Liver (tissue), 8 donors: ENCODE measurements at regions not wholly inside any gene's neighbourhood (a gene's known extent, or its start where the extent isn't known, plus 50 kb on each side); places are given as distances from the start of the nearest gene placed in this dataset.

Experiments used
- DNase-seq: peaks from one replicate; pipeline ENCODE4 v3.0.0-alpha.2; 2017; ENCODE audit warnings: low spot score
- H3K27ac ChIP-seq, 2 donors: one replicate each; pipeline ENCODE4 v1.7.0; 2013; ENCODE audit warnings: inconsistent platforms in 2 of 2, low read length in 2 of 2, control low read depth in 1 of 2, low read depth in 1 of 2, mild to moderate bottlenecking in 1 of 2
- H3K27me3 ChIP-seq, 4 donors: one replicate each; pipeline versions ENCODE4 v1.6.1 to v1.7.0; 2013; ENCODE audit warnings: low read length in 3 of 4, inconsistent platforms in 1 of 4, mild to moderate bottlenecking in 1 of 4, moderate library complexity in 1 of 4; ENCODE audit not compliant: control insufficient read depth in 4 of 4, insufficient read depth in 4 of 4
- H3K36me3 ChIP-seq, 4 donors: one replicate each; pipeline versions ENCODE4 v1.6.1 to v1.7.0; 2013; ENCODE audit warnings: low read length in 3 of 4, mild to moderate bottlenecking in 3 of 4, low read depth in 1 of 4, moderate library complexity in 1 of 4; ENCODE audit not compliant: control insufficient read depth in 4 of 4, insufficient read depth in 3 of 4
- H3K4me1 ChIP-seq, 4 donors: one replicate each; pipeline versions ENCODE4 v1.6.1 to v1.7.0; 2013; ENCODE audit warnings: low read length in 3 of 4, mild to moderate bottlenecking in 3 of 4, moderate library complexity in 1 of 4; ENCODE audit not compliant: control insufficient read depth in 4 of 4, insufficient read depth in 4 of 4
- H3K4me3 ChIP-seq, 3 donors: one replicate each; pipeline versions ENCODE4 v1.6.1 to v1.7.0; 2013; ENCODE audit warnings: low read length in 3 of 3, control low read depth in 1 of 3, low read depth in 1 of 3, mild to moderate bottlenecking in 1 of 3
- H3K9ac ChIP-seq, 2 donors: one replicate each; pipeline ENCODE4 v1.7.0; 2013; ENCODE audit warnings: low read length in 2 of 2, mild to moderate bottlenecking in 2 of 2, moderate library complexity in 2 of 2, control low read depth in 1 of 2, low read depth in 1 of 2
- H3K9me3 ChIP-seq, 4 donors: one replicate each; pipeline versions ENCODE4 v1.6.1 to v1.7.0; 2013; ENCODE audit warnings: low read length in 3 of 4; ENCODE audit not compliant: control insufficient read depth in 4 of 4
- FOXA1 ChIP-seq: IDR thresholded peaks from 2 replicates; pipeline ENCODE4 v1.6.1; 2016; ENCODE audit warnings: antibody characterized with exemption
- GABPA ChIP-seq, 2 donors: IDR thresholded peaks in 1 of 2; conservative IDR thresholded peaks in 1 of 2; 2 replicates each; pipeline ENCODE4 v1.6.1; 2016; ENCODE audit warnings: antibody characterized with exemption in 2 of 2, mild to moderate bottlenecking in 1 of 2, moderate library complexity in 1 of 2
- HNF4A ChIP-seq, 2 donors: conservative IDR thresholded peaks; 2 replicates each; pipeline ENCODE4 v1.6.1; 2016; ENCODE audit warnings: antibody characterized with exemption in 2 of 2, mild to moderate bottlenecking in 2 of 2
- HNF4G ChIP-seq: IDR thresholded peaks from 2 replicates; pipeline ENCODE4 v1.6.1; 2016; ENCODE audit warnings: antibody characterized with exemption
- JUND ChIP-seq, 2 donors: IDR thresholded peaks; 2 replicates each; pipeline ENCODE4 v1.6.1; 2016; ENCODE audit warnings: antibody characterized with exemption in 2 of 2
- MAX ChIP-seq: IDR thresholded peaks from 2 replicates; pipeline ENCODE4 v1.6.1; 2016; ENCODE audit warnings: antibody characterized with exemption
- NR2F2 ChIP-seq: IDR thresholded peaks from 2 replicates; pipeline ENCODE4 v1.6.1; 2016; ENCODE audit warnings: antibody characterized with exemption
- REST ChIP-seq: IDR thresholded peaks from 2 replicates; pipeline ENCODE4 v1.6.1; 2016; ENCODE audit warnings: antibody characterized with exemption, mild to moderate bottlenecking
- SP1 ChIP-seq: IDR thresholded peaks from 2 replicates; pipeline ENCODE4 v1.6.1; 2018; ENCODE audit warnings: antibody characterized with exemption, mild to moderate bottlenecking
- YY1 ChIP-seq: IDR thresholded peaks from 2 replicates; pipeline ENCODE4 v1.6.1; 2016; ENCODE audit warnings: antibody characterized with exemption, mild to moderate bottlenecking
- WGBS: extraction: QIAGEN DNeasy Blood & Tissue Kit; methylation state at CpG from one replicate; pipeline ENCODE4 v1.1.7; 2013; 5-methylcytosine and 5-hydroxymethylcytosine counted together
- TF ChIP-seq, protein P1 (sequence below): IDR thresholded peaks from 2 replicates; pipeline ENCODE4 v1.6.1; 2016; ENCODE audit warnings: antibody characterized with exemption
- TF ChIP-seq, protein P2 (sequence below): fragments of 150-350 bp; IDR thresholded peaks from 2 replicates; pipeline ENCODE4 v1.5.1; 2017; ENCODE audit warnings: improper control_type of control experiment, low read depth, low read length; ENCODE audit not compliant: missing input control
- TF ChIP-seq, protein P3 (sequence below): IDR thresholded peaks from 2 replicates; pipeline ENCODE4 v1.6.1; 2016; ENCODE audit warnings: antibody characterized with exemption
- donor health status: healthy.
- donor health status: healthy.
- donor health status: healthy.
- donor health status: healthy.
- donor health status: healthy.

DNA sequence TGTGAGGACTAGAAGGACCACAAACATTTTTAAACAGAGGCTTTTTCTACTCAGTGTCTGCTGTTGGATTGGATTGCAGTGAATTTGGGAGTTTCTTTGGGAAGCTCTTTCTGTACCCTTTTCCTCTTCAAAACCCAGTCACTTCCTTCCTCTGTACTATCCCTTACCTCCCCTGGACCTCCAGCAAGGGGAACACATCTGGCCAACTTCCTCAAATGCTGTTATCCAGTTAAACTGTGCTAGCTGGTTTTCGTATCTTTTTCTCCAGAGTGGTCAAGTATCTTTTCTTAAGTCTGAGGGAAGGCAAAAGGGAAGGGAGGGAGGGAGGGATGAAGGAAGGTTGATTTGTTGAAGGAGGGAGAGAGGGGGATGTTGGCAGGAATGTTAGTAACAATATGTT lies 99.2 kb upstream of the TNR start (continued):
- no peak for TF ChIP-seq REST

- DNase-seq = no peak
- H3K4me3 ChIP-seq = no peak overlapping the region
- H3K4me1 ChIP-seq = no peaks in the 10 kb centered on the region
- no peaks in the 10 kb centered on the region for H3K36me3 ChIP-seq
- H3K27ac ChIP-seq = no peak overlapping the region
- no peak overlapping the region for H3K9ac ChIP-seq
- H3K9me3 ChIP-seq = no peaks in the 10 kb centered on the region
- 60% methylated on average over 5 of the region's 5 CpGs for WGBS
- TF ChIP-seq MAX (no peak), FOXA1 (no peak), YY1 (no peak), HNF4A (conservative IDR thresholded peaks at IDR 0.05) (no peak), NR2F2 (no peak), JUND (IDR thresholded peaks at IDR 0.05) (no peak), GABPA (IDR thresholded peaks at IDR 0.05 in 1 of 2, conservative IDR thresholded peaks at IDR 0.05 in 1 of 2) (no peak), REST (no peak), HNF4G (no peak), SP1 (no peak)
- TF ChIP-seq, protein P1, sequence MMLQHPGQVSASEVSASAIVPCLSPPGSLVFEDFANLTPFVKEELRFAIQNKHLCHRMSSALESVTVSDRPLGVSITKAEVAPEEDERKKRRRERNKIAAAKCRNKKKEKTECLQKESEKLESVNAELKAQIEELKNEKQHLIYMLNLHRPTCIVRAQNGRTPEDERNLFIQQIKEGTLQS = no peak
- TF ChIP-seq, protein P2, sequence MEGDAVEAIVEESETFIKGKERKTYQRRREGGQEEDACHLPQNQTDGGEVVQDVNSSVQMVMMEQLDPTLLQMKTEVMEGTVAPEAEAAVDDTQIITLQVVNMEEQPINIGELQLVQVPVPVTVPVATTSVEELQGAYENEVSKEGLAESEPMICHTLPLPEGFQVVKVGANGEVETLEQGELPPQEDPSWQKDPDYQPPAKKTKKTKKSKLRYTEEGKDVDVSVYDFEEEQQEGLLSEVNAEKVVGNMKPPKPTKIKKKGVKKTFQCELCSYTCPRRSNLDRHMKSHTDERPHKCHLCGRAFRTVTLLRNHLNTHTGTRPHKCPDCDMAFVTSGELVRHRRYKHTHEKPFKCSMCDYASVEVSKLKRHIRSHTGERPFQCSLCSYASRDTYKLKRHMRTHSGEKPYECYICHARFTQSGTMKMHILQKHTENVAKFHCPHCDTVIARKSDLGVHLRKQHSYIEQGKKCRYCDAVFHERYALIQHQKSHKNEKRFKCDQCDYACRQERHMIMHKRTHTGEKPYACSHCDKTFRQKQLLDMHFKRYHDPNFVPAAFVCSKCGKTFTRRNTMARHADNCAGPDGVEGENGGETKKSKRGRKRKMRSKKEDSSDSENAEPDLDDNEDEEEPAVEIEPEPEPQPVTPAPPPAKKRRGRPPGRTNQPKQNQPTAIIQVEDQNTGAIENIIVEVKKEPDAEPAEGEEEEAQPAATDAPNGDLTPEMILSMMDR = no peak
- TF ChIP-seq, protein P3, sequence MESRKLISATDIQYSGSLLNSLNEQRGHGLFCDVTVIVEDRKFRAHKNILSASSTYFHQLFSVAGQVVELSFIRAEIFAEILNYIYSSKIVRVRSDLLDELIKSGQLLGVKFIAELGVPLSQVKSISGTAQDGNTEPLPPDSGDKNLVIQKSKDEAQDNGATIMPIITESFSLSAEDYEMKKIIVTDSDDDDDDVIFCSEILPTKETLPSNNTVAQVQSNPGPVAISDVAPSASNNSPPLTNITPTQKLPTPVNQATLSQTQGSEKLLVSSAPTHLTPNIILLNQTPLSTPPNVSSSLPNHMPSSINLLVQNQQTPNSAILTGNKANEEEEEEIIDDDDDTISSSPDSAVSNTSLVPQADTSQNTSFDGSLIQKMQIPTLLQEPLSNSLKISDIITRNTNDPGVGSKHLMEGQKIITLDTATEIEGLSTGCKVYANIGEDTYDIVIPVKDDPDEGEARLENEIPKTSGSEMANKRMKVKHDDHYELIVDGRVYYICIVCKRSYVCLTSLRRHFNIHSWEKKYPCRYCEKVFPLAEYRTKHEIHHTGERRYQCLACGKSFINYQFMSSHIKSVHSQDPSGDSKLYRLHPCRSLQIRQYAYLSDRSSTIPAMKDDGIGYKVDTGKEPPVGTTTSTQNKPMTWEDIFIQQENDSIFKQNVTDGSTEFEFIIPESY = no peak
- peaks cover 0 to 6% (median 0%) of the 10 kb centered on the region in 4 donors for H3K27me3 ChIP-seq
Observed at GRCh38 chr1:175841738-175842187, 98.4 kb upstream of the TNR start.
